DMS79 treated with DMSO at 0.1 percent for 48 hours (cell line): ENCODE measurements at regions not wholly inside any gene's neighbourhood (a gene's known extent, or its start where the extent isn't known, plus 50 kb on each side); places are given as distances from the start of the nearest gene placed in this dataset.
"Not testable (repeated sequence)": the region's sequence is repeated elsewhere in the genome, so short reads cannot be mapped to it uniquely, and the experiment has no call there.

ENCODE experiments used
- DNase-seq: peaks from one replicate; lab custom pipeline; 2025; lab: John Stamatoyannopoulos, UW

DNA sequence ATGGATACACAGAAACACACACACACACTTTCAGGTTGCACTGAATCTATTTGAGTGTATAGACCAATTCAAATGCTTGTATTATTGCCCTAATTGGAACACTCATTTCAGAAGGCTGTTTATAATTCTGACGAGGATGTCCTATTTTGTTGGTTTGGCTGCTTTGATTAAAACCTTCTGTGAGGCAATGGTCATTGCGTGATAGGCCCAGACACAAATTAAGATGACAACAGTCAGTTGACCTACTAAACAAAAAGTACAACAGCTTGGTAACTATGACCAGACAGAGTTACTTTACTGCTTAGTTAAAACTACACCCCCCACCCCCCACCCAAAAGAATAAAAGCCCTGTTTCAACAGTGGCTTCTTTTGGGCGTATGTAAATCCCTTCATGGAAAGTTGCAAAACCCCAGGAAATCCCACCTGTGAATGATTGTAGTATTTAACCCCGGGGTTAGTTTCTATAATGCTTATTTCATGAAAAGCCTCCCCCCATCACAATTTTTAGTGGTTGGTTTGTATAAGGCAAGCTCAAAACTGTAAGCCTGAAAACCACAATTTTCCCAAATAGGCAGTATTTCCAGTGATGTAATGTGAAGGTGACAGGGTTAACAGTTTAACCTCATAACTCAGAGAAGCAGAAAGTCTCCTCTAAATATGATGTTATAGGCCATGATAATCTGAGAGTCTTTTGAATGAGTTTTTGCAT is 340.8 kb downstream of the FGF10 start:
- DNase-seq = no peak

- DNase-seq = no peak
Observed at GRCh38 chr5:44046619-44047364, 342.4 kb downstream of the FGF10 start.

DNA sequence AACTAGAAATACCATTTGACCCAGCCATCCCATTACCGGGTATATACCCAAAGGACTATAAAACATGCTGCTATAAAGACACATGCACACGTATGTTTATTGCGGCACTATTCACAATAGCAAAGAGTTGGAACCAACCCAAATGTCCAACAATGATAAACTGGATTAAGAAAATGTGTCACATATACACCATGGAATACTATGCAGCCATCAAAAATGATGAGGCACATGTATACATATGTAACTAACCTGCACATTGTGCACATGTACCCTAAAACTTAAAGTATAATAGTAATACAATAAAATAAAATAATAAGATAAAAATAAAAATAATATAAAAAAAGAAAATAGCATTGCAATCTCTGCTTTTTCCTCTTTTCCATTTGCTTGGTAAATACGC is 344.7 kb downstream of the FGF10 start:
- not testable (repeated sequence) for DNase-seq

DNA sequence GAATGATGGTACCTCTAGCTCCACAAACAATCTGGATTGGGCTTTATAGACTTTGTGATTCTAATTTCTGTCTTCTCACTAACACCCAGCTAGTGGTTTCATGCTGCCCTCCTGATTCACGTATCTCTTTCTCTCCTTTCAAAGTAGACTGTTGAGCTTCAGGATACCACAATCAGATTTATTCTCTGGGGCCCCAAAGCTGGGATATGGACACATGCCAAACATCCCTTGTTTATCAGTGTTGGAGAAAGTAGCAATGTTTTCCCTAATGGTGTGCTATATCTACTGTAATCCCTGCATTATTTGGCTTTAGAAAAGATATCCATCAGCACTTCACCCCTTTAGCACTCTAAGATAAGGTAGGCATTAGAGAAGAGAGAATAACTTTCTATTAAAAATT is 361.0 kb downstream of the FGF10 start:
- no peak for DNase-seq

GRCh38 chr5:44022622-44023021 is 366.6 kb downstream of the FGF10 start:
- no peak for DNase-seq

- no peak for DNase-seq
Observed at GRCh38 chr5:44011518-44011917, 377.7 kb downstream of the FGF10 start.

GRCh38 chr5:44002381-44002901 is 386.8 kb downstream of the FGF10 start:
- DNase-seq = no peak

DNA sequence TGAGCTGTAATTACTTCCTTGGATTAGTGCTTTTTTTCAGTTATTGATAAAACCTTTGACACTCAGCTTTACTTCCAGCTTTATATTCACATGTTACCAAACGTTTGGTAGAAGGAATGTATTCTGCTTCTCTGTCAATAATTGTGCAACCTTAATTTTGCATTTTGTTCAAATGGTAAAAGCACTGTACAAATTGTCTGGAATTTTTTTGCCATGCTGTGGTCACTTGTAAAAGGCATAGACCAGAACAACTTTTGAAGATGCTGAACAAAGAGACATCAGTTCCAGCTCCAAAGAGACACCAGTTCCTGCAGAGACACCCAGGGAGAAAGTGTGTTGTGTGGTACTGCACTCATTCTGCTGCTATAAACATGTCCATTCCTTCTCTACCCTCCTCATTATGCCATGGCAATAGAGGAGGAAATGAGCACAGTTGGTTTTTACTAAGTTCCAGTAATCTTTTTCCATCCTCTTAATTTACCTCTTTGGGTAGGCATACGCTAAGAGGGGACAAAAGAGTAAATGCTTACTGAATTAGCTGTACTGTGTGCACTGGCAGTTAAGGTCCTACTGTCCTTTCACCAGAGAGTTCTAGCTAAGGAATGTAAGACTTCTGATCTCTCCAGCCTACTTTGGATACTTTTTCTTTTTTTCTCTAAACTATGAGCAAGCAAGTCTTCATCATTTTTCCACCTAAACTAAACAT is 387.4 kb downstream of the FGF10 start:
- DNase-seq = no peak

DNA sequence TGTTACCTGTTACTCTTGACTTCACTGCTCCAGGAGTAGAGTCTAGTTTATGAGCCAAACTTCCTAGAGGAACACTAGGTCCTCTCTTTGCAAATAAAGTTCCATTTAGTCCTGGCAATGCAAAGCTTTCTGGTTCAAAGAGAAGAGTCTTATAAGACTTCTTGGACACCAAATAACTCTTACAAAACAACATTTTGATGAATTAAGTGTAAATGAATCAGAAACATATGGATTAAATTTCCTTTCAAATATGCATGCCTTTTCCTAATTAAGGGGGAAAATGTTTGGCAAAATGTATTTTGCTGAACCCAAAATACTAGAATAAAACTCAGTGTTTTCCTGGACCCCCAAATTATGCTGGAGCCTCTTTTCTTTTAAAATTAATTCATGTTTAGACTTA is 388.0 kb downstream of the FGF10 start:
- no peak for DNase-seq

GRCh38 chr5:43997647-43998272 is 391.5 kb downstream of the FGF10 start:
- DNase-seq = no peak

DNA sequence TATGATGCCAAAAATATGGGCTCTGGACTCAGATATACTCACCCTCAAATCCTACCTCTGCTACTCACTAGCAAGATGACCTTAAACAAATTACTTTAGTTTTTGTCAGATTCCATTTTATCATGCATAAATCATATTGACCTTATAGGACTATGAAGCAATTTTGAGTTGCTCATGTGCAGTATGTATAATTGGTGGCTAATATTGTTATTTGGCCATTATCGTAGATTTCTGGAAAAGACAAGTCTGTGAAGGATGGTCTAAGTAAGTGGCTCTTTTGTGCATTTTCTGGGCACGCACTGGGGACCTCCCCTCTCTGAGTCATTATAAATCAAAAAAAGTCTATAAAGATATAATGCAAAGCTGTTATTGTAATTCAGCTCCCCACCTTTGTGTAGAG is 393.0 kb downstream of the FGF10 start:
- DNase-seq = no peak

- no peak for DNase-seq
Observed at GRCh38 chr5:43994352-43994708, 391.4 kb downstream of the NNT start.

DNA sequence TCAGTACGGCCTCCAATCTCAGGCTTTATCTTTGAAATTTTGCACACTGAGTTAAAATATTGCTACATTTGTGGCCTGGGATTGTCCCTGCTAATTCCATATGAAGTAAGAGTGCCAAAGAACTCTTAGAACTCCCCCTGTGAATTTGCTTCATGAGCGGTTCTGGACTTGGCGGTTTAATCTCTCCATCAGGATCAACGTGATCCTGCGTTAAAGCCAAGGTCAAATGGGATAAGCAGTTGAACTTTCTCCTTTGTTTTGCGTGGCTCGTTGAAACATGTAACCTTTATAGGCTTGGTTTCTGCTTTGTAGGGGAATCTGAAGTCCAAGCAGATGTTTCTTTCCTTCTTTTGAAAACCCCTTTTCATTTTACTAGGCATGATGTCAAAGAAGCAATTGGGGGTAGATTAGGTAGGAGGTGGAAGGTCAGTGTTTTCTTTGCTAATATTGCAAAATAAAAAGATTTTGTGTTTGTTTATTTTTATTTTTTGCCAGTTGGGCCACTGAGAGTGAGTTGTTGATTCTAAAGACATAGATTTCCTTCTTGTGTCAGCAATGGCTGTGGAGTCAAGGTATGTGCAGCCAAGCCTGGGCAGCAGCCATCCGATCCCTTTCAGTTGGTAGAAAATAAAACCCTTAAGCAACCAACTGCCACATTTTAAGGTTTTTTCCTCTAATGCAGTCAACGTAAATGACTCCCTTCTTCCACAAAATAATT is 390.8 kb downstream of the NNT start:
- no peak for DNase-seq

DNA sequence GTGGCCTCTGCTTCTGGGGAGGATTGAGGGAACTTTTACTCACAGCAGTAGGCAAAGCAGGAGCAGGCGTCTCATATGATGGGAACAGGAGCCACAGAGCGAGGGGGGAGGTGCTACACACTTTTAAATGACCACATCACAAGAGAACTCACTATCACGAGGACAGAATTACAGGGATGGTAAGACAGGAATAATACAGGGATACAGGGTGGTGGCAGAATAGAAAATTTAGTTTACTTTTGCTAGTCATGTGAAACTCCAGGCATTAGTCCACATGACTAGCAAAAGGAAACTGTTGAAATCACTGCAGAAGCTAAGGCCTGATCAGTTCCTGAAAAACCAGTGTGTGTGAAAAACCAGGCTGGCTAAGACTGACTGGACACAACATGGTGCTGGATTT is 382.4 kb downstream of the NNT start:
- DNase-seq = no peak

GRCh38 chr5:43981556-43981955 is 378.6 kb downstream of the NNT start:
- no peak for DNase-seq

GRCh38 chr5:43973908-43974307 is 370.9 kb downstream of the NNT start:
- DNase-seq = no peak

GRCh38 chr5:43973318-43973717 is 370.3 kb downstream of the NNT start:
- no peak for DNase-seq

GRCh38 chr5:43967165-43967564 is 364.2 kb downstream of the NNT start:
- DNase-seq = no peak

GRCh38 chr5:43959144-43959543 is 356.2 kb downstream of the NNT start:
- no peak for DNase-seq

DNA sequence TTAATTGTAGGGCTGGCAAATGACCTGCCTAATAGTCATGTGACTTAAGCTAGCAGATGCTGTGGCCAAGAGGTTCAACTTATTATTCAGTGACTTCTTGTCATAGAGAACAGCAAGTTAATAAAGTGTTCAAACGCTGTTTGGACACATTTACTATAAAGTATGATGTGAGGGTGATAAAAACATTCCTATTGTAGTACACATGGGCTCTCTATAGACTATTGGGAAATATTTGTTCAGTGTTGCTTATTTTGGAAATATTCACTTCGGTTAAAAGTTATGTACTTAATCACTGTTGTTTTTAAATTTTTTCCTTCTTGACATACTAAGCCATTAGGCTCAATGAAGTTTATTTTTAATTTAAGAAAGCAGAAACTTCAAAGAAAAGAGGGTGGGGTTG is 345.0 kb downstream of the NNT start:
- DNase-seq = no peak

DNA sequence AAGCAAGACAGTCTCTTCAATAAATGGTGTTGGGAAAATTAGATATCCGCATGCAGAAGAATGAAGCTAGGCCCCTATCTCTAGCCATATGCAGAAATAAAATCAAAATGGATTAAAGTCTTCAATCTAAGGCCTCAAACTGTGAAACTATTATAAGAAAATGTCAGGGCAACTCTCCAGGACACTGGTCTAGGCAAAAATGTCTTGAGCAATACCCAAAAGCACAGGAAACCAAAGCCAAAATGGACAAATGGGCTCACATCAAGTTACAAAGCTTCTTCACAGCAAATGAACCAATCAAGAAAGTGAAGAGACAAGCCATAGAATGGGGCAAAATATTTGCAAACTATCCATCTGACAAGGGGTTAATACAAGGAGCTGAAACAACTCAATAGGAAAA is 338.8 kb downstream of the NNT start:
- DNase-seq = no peak

DNA sequence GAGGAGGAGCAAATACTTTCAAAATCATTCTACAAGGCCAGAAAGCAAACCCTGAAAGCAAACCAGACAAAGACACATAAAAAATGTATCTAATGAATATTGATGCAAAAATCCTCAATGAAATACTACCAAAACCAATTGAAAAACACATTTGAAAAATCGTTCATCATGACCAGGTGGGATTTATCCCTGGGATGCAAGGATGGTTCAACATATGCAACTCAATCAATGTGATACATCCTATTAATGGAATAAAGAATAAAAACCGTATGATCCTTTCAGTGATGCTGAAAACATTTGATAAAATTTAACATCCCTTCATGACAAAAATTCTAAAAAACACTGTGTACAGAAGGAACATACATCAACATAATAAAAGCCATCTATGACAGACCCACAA is 337.6 kb downstream of the NNT start:
- no peak for DNase-seq
